H54 (cell line): ENCODE measurements at regions not wholly inside any gene's neighbourhood (a gene's known extent, or its start where the extent isn't known, plus 50 kb on each side); places are given as distances from the start of the nearest gene placed in this dataset.

Experiments
- DNase-seq: peaks from one replicate; pipeline ENCODE4 v3.0.0; 2011; ENCODE audit warnings: low spot score, mixed read lengths; ENCODE audit not compliant: insufficient read length
- FAIRE-seq: peaks from 3 replicates; lab custom pipeline; 2011; peaks lifted over from hg19 to GRCh38; lab: Jason Lieb, UNC
- POLR2A ChIP-seq: IDR thresholded peaks from 2 replicates; pipeline ENCODE4 v1.6.1; 2011; ENCODE audit warnings: low read depth, mild to moderate bottlenecking, low read length

GRCh38 chr11:59271247-59271755 lies 58.6 kb upstream of the MPEG1 start:
- no peak for DNase-seq
- no peak for FAIRE-seq
- no peak for TF ChIP-seq POLR2A

DNA sequence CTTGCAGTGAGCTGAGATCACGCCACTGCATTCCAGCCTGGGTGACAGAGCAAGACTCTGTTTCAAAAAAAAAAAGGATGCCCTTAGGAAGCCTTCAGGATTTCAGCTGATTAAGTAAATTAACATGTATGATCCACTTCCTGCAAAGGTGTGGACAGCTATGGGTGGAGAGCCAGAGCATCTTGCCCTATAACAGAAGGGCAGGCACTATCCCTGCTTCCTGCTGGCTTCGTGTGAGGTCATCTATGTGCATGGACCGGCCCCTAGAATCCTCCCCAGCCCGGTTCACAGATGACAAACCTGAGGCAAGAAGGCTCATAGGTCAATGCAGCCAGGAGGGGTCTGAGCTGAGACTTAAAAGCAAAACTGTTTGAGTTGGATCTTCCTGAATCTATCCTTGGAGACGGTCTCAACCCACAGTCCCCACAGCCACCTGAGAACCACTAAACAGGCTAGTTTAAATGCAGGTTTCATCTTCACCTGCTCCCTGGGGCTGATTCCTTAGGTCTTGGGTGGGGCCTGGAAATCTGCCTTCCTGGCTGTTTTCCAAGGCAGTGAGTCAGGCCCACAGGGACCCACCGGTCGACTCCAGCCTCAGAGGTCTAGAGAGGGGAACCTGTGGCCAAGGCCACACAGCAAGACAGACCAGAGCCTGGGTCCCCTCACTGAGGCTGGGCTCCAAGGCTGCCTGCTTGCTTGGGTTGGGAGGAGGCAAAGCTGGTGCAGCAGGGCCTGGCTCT lies 55.2 kb upstream of the MPEG1 start:
- DNase-seq (no peak), FAIRE-seq (no peak)
- no peak for TF ChIP-seq POLR2A

DNA sequence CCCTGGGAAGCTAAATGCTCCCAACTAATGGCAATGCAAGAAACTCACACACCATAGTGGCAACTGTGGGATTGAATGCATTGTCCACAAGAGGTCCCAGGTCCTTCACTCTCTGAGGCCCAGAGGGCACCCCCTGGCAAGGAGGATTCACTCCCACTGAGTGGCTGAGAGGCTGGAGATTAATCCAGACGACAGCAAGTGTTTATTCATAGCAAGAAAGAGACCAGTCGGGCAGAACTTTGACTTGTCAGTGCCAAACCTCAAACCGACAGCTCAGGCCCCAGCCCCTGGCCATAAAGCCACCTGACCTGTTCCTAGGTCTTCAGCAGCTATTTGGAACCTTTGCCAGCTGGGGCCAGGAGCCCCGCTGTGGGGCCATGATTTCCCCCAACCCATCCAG lies 54.5 kb upstream of the MPEG1 start:
- no peak for DNase-seq
- FAIRE-seq = no peak
- TF ChIP-seq POLR2A = no peak

DNA sequence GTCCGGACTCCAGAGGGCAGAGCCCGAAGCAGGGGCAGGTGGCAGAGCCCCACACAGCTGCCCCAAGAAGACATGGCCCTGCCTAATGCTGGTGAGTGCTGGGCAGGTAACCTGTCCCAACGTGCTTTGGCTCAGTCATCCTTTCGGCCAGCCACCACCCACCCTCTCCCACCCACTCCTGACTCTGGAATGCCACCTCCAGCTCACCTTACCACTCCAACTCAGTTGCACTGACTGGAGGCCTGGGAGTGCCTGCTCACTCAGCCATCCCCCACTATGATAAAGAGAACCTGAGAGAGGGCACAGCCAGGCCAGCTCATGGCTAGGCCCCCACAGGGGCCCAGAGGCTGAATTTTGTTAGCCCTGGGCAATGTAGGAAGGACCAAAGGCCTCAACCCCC lies 53.8 kb upstream of the MPEG1 start:
- TF ChIP-seq POLR2A = no peak
- DNase-seq (no peak), FAIRE-seq (no peak)

- TF ChIP-seq POLR2A = no peak
- DNase-seq (no peak), FAIRE-seq (no peak)
Observed at GRCh38 chr11:59265735-59266134, 53.0 kb upstream of the MPEG1 start.

GRCh38 chr11:59264736-59265135 lies 52.0 kb upstream of the MPEG1 start:
- FAIRE-seq (no peak), DNase-seq (no peak)
- no peak for TF ChIP-seq POLR2A

DNA sequence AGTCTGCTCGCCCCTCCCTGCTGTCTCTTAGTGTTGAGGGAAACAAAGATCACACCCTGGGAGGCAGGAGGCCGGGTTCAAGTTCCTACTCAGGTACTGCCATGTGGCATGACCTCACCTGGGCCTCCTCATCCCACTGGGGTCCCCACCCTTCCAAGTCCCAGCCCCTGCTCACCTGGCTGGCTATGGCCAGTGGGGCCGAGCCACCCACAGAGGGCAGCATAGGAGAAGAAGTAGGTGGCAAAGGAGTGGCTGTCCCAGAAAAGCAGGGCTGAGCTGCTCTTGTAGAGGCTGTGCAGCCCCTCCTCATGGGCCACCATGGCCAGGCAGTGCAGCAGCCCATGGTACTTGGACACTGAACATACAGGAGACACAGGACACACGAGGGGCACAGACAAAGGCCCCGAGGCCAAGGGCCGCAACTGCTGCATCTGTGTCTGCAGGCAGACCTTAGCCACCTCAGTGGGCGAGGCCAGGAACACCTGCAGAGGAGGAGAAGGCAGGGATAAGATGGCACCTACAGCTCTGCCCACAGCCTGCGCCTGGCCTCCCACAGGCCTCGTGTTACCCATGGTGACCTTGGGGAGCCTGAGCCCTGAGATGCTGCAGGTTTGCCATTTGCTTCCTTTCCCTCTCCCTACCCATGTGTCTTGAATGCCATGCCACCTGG lies 50.6 kb upstream of the MPEG1 start:
- TF ChIP-seq POLR2A = no peak
- DNase-seq (no peak), FAIRE-seq (no peak)
